Stimulated activated memory B cell treated with anti-CD40 and anti-IgM and Interleukin-4, amounts not matched to agents 10 μg/mL and 1 μg/mL and 100 μg/mL, for 72 hours (primary cell): ENCODE measurements at regions not wholly inside any gene's neighbourhood (a gene's known extent, or its start where the extent isn't known, plus 50 kb on each side); places are given as distances from the start of the nearest gene placed in this dataset.

Experiments used
- ATAC-seq: fragments of 150-1000 bp; cut with Tn5 transposase; 2 replicates; pipeline ENCODE4 v1.10.0; 2021
- H3K27ac Mint-ChIP-seq: one replicate; pipeline ENCODE4 v1.8.0; 2022; ENCODE audit warnings: mild to moderate bottlenecking, mixed read lengths
- H3K27me3 Mint-ChIP-seq: one replicate; pipeline ENCODE4 v1.8.0; 2022; ENCODE audit warnings: mixed read lengths
- H3K36me3 Mint-ChIP-seq: one replicate; pipeline ENCODE4 v1.8.0; 2022; ENCODE audit warnings: mixed read lengths
- H3K4me1 Mint-ChIP-seq: one replicate; pipeline ENCODE4 v1.8.0; 2022; ENCODE audit warnings: mixed read lengths
- H3K4me3 Mint-ChIP-seq: one replicate; pipeline ENCODE4 v1.8.0; 2022; ENCODE audit warnings: mild to moderate bottlenecking, moderate library complexity, mixed read lengths
- H3K9me3 Mint-ChIP-seq: one replicate; pipeline ENCODE4 v1.8.0; 2022; ENCODE audit warnings: mixed read lengths

DNA sequence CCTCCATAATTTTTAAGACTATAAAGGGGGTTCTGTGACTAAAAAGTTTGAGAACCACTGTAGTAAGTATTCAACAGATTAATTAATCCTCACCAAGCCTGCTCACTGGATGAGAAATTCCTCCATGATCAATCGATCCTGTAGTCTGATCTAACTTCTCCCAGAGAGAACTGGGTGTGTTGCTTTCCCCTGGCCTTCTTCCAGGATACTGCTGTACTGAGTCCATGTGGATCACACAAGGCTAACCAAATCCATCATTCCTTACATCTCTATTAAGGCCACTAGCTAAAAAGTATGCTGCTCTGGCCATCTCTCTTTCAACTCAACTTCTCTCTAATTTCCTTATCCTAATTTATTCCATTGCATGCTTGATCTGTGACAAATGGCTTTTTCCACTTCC is 280.2 kb upstream of the PCSK5 start:
- Mint-ChIP-seq H3K9me3 (peaks cover 11% of the 10 kb centered on the region), H3K27ac (no peak overlapping the region), H3K4me3 (no peak overlapping the region), H3K36me3 (no peaks in the 10 kb centered on the region), H3K4me1 (no peaks in the 10 kb centered on the region), H3K27me3 (no peaks in the 10 kb centered on the region)
- ATAC-seq, result no peak

GRCh38 chr9:75612205-75612604 is 278.3 kb upstream of the PCSK5 start:
- Mint-ChIP-seq H3K4me3 (no peak overlapping the region), H3K9me3 (peaks cover 12% of the 10 kb centered on the region), H3K4me1 (no peaks in the 10 kb centered on the region), H3K27me3 (no peaks in the 10 kb centered on the region), H3K36me3 (no peaks in the 10 kb centered on the region), H3K27ac (no peak overlapping the region)
- ATAC-seq, result no peak

GRCh38 chr9:75612754-75613153 is 277.7 kb upstream of the PCSK5 start:
- Mint-ChIP-seq H3K27ac (no peak overlapping the region), H3K9me3 (peaks cover 13% of the 10 kb centered on the region), H3K4me1 (no peaks in the 10 kb centered on the region), H3K4me3 (no peak overlapping the region), H3K36me3 (no peaks in the 10 kb centered on the region), H3K27me3 (no peaks in the 10 kb centered on the region)
- ATAC-seq, result no peak

GRCh38 chr9:75615284-75615683 is 275.2 kb upstream of the PCSK5 start:
- H3K4me3 Mint-ChIP-seq, result no peak overlapping the region
- no peak for ATAC-seq
- H3K4me1 Mint-ChIP-seq, result no peaks in the 10 kb centered on the region
- H3K27ac Mint-ChIP-seq, result no peak overlapping the region
- peaks cover 8% of the 10 kb centered on the region for H3K9me3 Mint-ChIP-seq
- no peaks in the 10 kb centered on the region for H3K36me3 Mint-ChIP-seq
- H3K27me3 Mint-ChIP-seq, result no peaks in the 10 kb centered on the region

DNA sequence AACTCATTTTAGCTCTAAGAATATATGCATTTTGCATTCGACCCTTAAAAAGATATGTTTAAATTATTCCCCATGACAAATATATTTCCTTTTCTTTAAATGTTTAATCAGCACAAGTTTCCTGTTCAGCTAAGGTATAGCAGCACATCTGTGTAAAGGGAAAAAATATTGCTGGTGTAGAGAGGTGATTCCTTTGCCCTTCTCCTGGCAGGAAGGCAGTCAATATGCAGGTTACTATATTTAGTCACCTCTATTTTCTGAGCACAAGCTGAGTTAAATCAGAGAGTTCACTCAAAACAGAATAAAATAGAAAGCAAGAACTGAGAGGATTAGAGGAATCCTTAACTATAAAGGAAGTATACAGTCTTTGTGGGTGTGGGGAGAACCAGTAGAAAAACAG is 274.4 kb upstream of the PCSK5 start:
- Mint-ChIP-seq H3K4me3 (no peak overlapping the region), H3K4me1 (no peaks in the 10 kb centered on the region), H3K9me3 (peaks cover 8% of the 10 kb centered on the region), H3K27ac (no peak overlapping the region), H3K27me3 (no peaks in the 10 kb centered on the region), H3K36me3 (no peaks in the 10 kb centered on the region)
- ATAC-seq, result no peak

DNA sequence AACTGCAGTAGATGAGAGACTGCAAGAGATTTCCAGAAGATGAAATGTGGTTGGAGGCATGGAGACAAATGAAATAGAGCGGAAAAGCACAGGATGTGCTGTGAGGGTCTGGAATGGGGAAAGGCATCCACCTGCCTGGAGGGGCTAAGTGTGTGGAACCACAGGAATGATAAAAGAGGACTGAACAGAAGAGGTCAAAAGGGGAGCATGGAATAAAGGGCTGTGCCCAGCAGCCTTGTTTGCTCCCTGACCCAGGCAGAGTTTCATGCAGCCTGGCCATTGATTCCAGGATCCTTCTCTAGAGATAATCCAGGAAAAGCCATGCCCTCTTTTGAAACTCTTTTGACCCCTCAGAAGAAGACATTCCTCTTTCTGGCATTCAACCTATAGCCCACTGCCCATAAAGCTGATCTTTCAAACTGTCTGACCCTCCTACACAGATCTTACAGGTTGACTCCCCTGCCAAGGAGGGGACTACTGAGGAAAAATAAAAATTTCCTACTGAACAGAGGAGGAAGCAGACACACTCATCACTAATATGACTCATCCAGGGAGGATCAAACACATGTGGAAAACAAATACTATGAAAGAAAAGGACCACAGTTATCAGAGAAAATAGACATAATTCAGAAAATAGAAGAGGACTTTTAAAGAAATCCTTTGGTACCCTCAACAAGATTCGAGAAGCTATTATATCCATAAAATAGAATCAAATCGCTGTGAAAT is 273.5 kb upstream of the PCSK5 start:
- no peak overlapping the region for H3K4me3 Mint-ChIP-seq
- no peak for ATAC-seq
- no peaks in the 10 kb centered on the region for H3K36me3 Mint-ChIP-seq
- peaks cover 8% of the 10 kb centered on the region for H3K9me3 Mint-ChIP-seq
- no peak overlapping the region for H3K27ac Mint-ChIP-seq
- no peaks in the 10 kb centered on the region for H3K4me1 Mint-ChIP-seq
- no peaks in the 10 kb centered on the region for H3K27me3 Mint-ChIP-seq

- H3K9me3 Mint-ChIP-seq, result no peaks in the 10 kb centered on the region
- no peaks in the 10 kb centered on the region for H3K4me1 Mint-ChIP-seq
- ATAC-seq, result no peak
- no peak overlapping the region for H3K4me3 Mint-ChIP-seq
- no peaks in the 10 kb centered on the region for H3K27me3 Mint-ChIP-seq
- no peaks in the 10 kb centered on the region for H3K36me3 Mint-ChIP-seq
- H3K27ac Mint-ChIP-seq, result no peak overlapping the region
Observed at GRCh38 chr9:75623462-75623861, 267.0 kb upstream of the PCSK5 start.

GRCh38 chr9:75624998-75625397 is 265.5 kb upstream of the PCSK5 start:
- Mint-ChIP-seq H3K36me3 (no peaks in the 10 kb centered on the region), H3K4me1 (no peaks in the 10 kb centered on the region), H3K4me3 (no peak overlapping the region), H3K9me3 (no peaks in the 10 kb centered on the region), H3K27me3 (no peaks in the 10 kb centered on the region), H3K27ac (no peak overlapping the region)
- no peak for ATAC-seq

DNA sequence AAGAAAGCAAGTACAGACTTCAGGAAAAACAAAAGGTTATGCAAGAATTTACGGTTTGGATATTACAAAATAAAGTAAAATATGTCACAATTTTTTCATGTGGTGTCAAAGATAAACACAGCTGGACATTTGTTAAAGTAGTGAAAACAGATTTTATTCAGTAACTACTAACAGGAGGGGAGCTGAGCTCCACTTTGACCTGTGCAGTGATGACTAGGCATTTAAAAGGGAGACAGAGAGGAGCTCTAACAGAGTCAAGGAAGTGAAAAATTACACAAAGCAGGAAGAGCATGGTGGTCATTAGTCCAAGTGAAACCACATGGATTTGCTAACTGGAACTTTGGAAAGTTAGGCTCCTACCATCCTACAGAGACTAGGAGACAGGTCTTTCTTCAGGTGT is 263.6 kb upstream of the PCSK5 start:
- ATAC-seq, result no peak
- H3K27ac Mint-ChIP-seq, result no peak overlapping the region
- H3K4me3 Mint-ChIP-seq, result no peak overlapping the region
- H3K9me3 Mint-ChIP-seq, result no peaks in the 10 kb centered on the region
- H3K4me1 Mint-ChIP-seq, result no peaks in the 10 kb centered on the region
- H3K36me3 Mint-ChIP-seq, result no peaks in the 10 kb centered on the region
- H3K27me3 Mint-ChIP-seq, result no peaks in the 10 kb centered on the region

GRCh38 chr9:75628952-75629351 is 261.5 kb upstream of the PCSK5 start:
- Mint-ChIP-seq H3K9me3 (no peaks in the 10 kb centered on the region), H3K27me3 (no peaks in the 10 kb centered on the region), H3K4me3 (no peak overlapping the region), H3K27ac (no peak overlapping the region), H3K36me3 (no peaks in the 10 kb centered on the region), H3K4me1 (no peaks in the 10 kb centered on the region)
- ATAC-seq, result no peak

DNA sequence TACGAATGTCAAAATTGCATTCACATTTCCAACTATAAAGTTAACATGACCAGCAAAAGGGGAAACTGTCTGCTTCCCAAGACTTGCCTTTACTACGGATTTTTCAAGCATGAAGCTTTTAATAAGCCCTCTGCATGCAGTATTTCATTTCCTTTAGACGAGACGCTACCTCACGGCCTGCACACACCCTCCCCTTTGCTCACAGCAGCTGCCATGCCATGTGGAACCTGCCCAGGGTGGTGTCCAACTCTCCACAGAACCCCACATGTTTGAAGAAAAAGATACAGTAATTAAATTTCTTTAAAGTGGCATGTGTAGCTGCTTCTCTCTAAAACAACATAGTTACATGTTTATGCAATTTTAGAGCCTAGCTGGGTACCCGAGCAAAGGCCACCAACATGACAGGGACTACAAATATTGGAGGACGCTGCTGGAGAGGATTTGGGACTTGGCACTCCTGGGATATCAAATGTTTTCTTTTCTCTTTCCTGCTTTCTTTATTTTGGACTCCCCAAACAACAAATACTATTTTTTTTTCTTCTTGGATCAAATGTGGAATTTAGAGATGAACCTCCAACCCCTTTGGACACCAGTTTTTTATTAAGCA is 256.9 kb upstream of the PCSK5 start:
- Mint-ChIP-seq H3K4me3 (no peak overlapping the region), H3K27me3 (no peaks in the 10 kb centered on the region), H3K36me3 (no peaks in the 10 kb centered on the region), H3K27ac (no peak overlapping the region), H3K9me3 (no peaks in the 10 kb centered on the region), H3K4me1 (no peaks in the 10 kb centered on the region)
- ATAC-seq, result no peak

DNA sequence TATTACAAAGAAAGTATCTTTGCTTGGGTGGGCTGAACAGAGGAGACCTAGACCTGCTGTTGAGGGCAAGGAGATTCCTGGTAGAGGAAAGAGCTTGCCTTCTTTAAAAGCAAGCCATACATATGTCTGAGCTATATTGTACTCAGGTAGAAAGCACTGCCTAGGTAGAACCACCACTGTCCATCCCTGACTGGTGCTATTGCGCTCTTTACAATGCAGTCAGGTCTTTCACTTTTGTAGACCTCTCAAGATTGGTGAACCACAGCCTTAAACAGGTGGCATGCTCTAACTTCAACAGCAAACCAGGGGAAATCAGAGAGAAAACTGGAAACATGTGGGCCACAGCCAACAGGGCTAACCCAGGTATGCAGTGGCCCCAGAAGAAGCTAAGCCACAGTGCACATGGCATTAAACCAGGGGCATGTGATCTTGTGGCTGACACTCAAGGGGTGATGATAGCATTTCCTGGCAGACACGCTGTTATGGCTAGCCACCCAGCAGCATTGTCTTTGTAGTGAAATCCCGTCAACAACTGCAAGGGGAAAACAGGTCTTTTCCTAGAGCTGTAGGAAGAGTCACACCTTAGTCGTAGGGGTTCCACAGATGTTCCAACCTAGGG is 253.9 kb upstream of the PCSK5 start:
- H3K4me1 Mint-ChIP-seq, result no peaks in the 10 kb centered on the region
- H3K27ac Mint-ChIP-seq, result no peak overlapping the region
- no peaks in the 10 kb centered on the region for H3K36me3 Mint-ChIP-seq
- no peak for ATAC-seq
- no peaks in the 10 kb centered on the region for H3K27me3 Mint-ChIP-seq
- H3K4me3 Mint-ChIP-seq, result no peak overlapping the region
- H3K9me3 Mint-ChIP-seq, result no peaks in the 10 kb centered on the region

- H3K36me3 Mint-ChIP-seq, result no peaks in the 10 kb centered on the region
- H3K27me3 Mint-ChIP-seq, result no peaks in the 10 kb centered on the region
- H3K4me3 Mint-ChIP-seq, result no peak overlapping the region
- H3K9me3 Mint-ChIP-seq, result no peaks in the 10 kb centered on the region
- no peaks in the 10 kb centered on the region for H3K4me1 Mint-ChIP-seq
- no peak for ATAC-seq
- no peak overlapping the region for H3K27ac Mint-ChIP-seq
Observed at GRCh38 chr9:75639971-75640610, 250.4 kb upstream of the PCSK5 start.

- Mint-ChIP-seq H3K9me3 (no peaks in the 10 kb centered on the region), H3K27me3 (no peaks in the 10 kb centered on the region), H3K4me3 (no peak overlapping the region), H3K4me1 (no peaks in the 10 kb centered on the region), H3K27ac (no peak overlapping the region), H3K36me3 (no peaks in the 10 kb centered on the region)
- ATAC-seq, result no peak
Observed at GRCh38 chr9:75642522-75642921, 248.0 kb upstream of the PCSK5 start.

DNA sequence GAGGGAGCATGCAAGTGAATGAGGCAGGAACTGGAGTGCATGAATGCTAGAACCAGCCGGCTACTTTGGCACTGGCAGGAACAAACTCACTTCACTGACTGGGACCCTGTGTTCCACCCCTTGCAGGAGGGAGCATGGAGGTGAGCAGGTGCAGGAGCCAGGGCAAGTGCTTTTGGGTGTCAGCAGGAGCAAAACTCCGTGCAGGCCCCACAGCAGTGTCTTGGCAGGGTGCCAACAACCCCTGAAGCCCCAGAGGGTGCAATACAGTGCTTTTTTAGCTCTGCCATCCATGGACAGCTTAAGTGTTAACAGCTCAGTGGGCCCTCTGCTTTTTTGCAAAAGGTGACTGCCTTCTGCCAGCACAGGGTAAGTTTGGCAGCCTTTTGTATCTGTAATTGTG is 245.8 kb upstream of the PCSK5 start:
- H3K27me3 Mint-ChIP-seq, result no peaks in the 10 kb centered on the region
- ATAC-seq, result no peak
- no peak overlapping the region for H3K4me3 Mint-ChIP-seq
- no peaks in the 10 kb centered on the region for H3K4me1 Mint-ChIP-seq
- H3K36me3 Mint-ChIP-seq, result no peaks in the 10 kb centered on the region
- H3K9me3 Mint-ChIP-seq, result no peaks in the 10 kb centered on the region
- H3K27ac Mint-ChIP-seq, result no peak overlapping the region

- Mint-ChIP-seq H3K4me1 (no peaks in the 10 kb centered on the region), H3K27me3 (no peaks in the 10 kb centered on the region), H3K36me3 (no peaks in the 10 kb centered on the region), H3K4me3 (no peak overlapping the region), H3K9me3 (peaks cover under 1% of the 10 kb centered on the region), H3K27ac (no peak overlapping the region)
- no peak for ATAC-seq
Observed at GRCh38 chr9:75648034-75648433, 242.4 kb upstream of the PCSK5 start.
